SK-N-SH (cell line): ENCODE measurements at regions not wholly inside any gene's neighbourhood (a gene's known extent, or its start where the extent isn't known, plus 50 kb on each side); places are given as distances from the start of the nearest gene placed in this dataset.
"Not testable (repeated sequence)": the region's sequence is repeated elsewhere in the genome, so short reads cannot be mapped to it uniquely, and the experiment has no call there.

Experiments used
- CTCF ChIA-PET: fragments of 300-600, 350-600 bp; formaldehyde crosslinking; extraction: SDS; loops from one replicate; lab custom pipeline; 2021; lab: Yijun Ruan, JAX
- POLR2A ChIA-PET: fragments of 350-600 bp; sonication (Branson Sonifier 250); formaldehyde crosslinking; extraction: SDS; loops from one replicate; lab custom pipeline; 2020; ENCODE audit warnings: antibody characterized with exemption, inconsistent platforms; lab: Yijun Ruan, JAX
- DNase-seq: peaks from one replicate; pipeline ENCODE4 v3.0.0; 2012
- H2AFZ ChIP-seq: fragments of 200-600 bp; sonication (generic); 2 replicates; pipeline ENCODE4 v1.8.1; 2016; ENCODE audit warnings: antibody characterized with exemption, mild to moderate bottlenecking, low read depth
- H3F3A ChIP-seq: fragments of 200-600 bp; sonication (generic); replicated peaks from 2 replicates; pipeline ENCODE3; 2016; ENCODE audit warnings: antibody characterized with exemption, mild to moderate bottlenecking; ENCODE audit not compliant: insufficient read depth
- H3K27ac ChIP-seq, 2 experiments: fragments of 200-500 bp in 1 of 2; fragments of 200-600 bp in 1 of 2; sonication (Bioruptor generic) in 1 of 2; sonication (generic), shearing (Covaris generic) in 1 of 2; 2 replicates each; pipeline versions ENCODE4 v1.5.1 to v1.6.1; 2014 to 2016; ENCODE audit warnings: low read depth in 2 of 2, inconsistent platforms in 1 of 2, low read length in 1 of 2, mild to moderate bottlenecking in 1 of 2, mixed read lengths in 1 of 2
- H3K27me3 ChIP-seq: fragments of 200-600 bp; sonication (generic), shearing (Covaris generic); 2 replicates; pipeline ENCODE4 v1.6.1; 2016; ENCODE audit warnings: mixed run types; ENCODE audit not compliant: insufficient read depth
- H3K36me3 ChIP-seq, 2 experiments: fragments of 200-500 bp in 1 of 2; fragments of 200-600 bp in 1 of 2; sonication (Bioruptor generic) in 1 of 2; sonication (generic) in 1 of 2; replicated peaks in 1 of 2; 2 replicates each; pipeline versions ENCODE3 to v1.5.1; 2014 to 2016; ENCODE audit warnings: low read length in 1 of 2, mild to moderate bottlenecking in 1 of 2; ENCODE audit not compliant: insufficient read depth in 2 of 2, control insufficient read depth in 1 of 2
- H3K4me1 ChIP-seq, 2 experiments: fragments of 200-500 bp in 1 of 2; fragments of 200-600 bp in 1 of 2; sonication (Bioruptor generic) in 1 of 2; sonication (generic), shearing (Covaris generic) in 1 of 2; 2 replicates each; pipeline versions ENCODE4 v1.5.1 to v1.6.1; 2014 to 2016; ENCODE audit warnings: low read depth in 1 of 2, low read length in 1 of 2, mixed run types in 1 of 2; ENCODE audit not compliant: insufficient read depth in 2 of 2, control insufficient read depth in 1 of 2
- H3K4me2 ChIP-seq: fragments of 200-600 bp; sonication (generic), shearing (Covaris generic); 2 replicates; pipeline ENCODE4 v1.6.1; 2017; ENCODE audit warnings: mixed run types
- H3K4me3 ChIP-seq, 2 experiments: fragments of 200-500 bp in 1 of 2; fragments of 200-600 bp in 1 of 2; sonication (Bioruptor generic) in 1 of 2; sonication (generic), shearing (Covaris generic) in 1 of 2; 2 replicates each; pipeline versions ENCODE4 v1.5.1 to v1.8.1; 2014 to 2016; ENCODE audit warnings: low read depth in 2 of 2, inconsistent platforms in 1 of 2, low read length in 1 of 2, mild to moderate bottlenecking in 1 of 2, mixed read lengths in 1 of 2, moderate library complexity in 1 of 2
- H3K79me2 ChIP-seq: fragments of 200-600 bp; sonication (generic); 2 replicates; pipeline ENCODE4 v1.8.1; 2017; ENCODE audit warnings: mild to moderate bottlenecking; ENCODE audit not compliant: insufficient read depth
- H3K9ac ChIP-seq: fragments of 200-600 bp; sonication (generic); 2 replicates; pipeline ENCODE4 v1.6.1; 2017; ENCODE audit warnings: mixed run types
- H3K9me2 ChIP-seq: fragments of 200-600 bp; sonication (generic); 2 replicates; pipeline ENCODE4 v1.6.1; 2017; ENCODE audit warnings: mixed run types
- H3K9me3 ChIP-seq: fragments of 200-600 bp; sonication (generic); 2 replicates; pipeline ENCODE4 v1.6.1; 2017; ENCODE audit warnings: mixed run types, mild to moderate bottlenecking, moderate library complexity
- H4K20me1 ChIP-seq: fragments of 200-600 bp; sonication (generic); 2 replicates; pipeline ENCODE4 v1.6.1; 2017; ENCODE audit warnings: mild to moderate bottlenecking, mixed run types; ENCODE audit not compliant: insufficient read depth
- CTCF ChIP-seq: fragments of 200-600 bp; sonication (generic); IDR thresholded peaks from 2 replicates; pipeline ENCODE4 v1.6.1; 2017; ENCODE audit warnings: antibody characterized with exemption, mild to moderate bottlenecking, moderate library complexity
- EZH2phosphoT487 ChIP-seq: fragments of 200-600 bp; sonication (generic); IDR thresholded peaks from 2 replicates; pipeline ENCODE4 v1.6.1; 2017; ENCODE audit warnings: low read depth, mixed run types, mild to moderate bottlenecking, antibody characterized with exemption, moderate library complexity, borderline replicate concordance
- GATA2 ChIP-seq: sonication (generic); formaldehyde crosslinking; IDR thresholded peaks from 2 replicates; pipeline ENCODE4 v1.5.0; 2020; ENCODE audit warnings: mild to moderate bottlenecking, missing genetic modification reagents
- RAD21 ChIP-seq: IDR thresholded peaks from 2 replicates; pipeline ENCODE4 v1.6.1; 2012; ENCODE audit warnings: mild to moderate bottlenecking, low read length
- WGBS: methylation state at CpG from one replicate; pipeline ENCODE4 v1.1.6; 2017; ENCODE audit warnings: low lambda C conversion rate; 5-methylcytosine and 5-hydroxymethylcytosine counted together
- small RNA-seq, 7 experiments: library from RNA; depleted of rRNA; stranded (forward); fragments of <200 nt; gene quantifications; one replicate each; pipeline ENCODE3, GENCODE V24; 2012

GRCh38 chr10:45249978-45250693 is 65.3 kb downstream of the OR13A1 start:
- Histone ChIP-seq H3K4me1 (no peaks in the 10 kb centered on the region; a peak in 1 of 4 replicates), H3K4me3 (peak overlapping the region; percentile 33 to 61; a peak in 3 of 4 replicates), H3K4me2 (peak overlapping the region; percentile 69), H3K27ac (no peak overlapping the region), H3K9me3 (no peaks in the 10 kb centered on the region), H4K20me1 (no peaks in the 10 kb centered on the region), H3F3A (no peaks in the 10 kb centered on the region), H3K9me2 (no peaks in the 10 kb centered on the region), H3K36me3 (no peaks in the 10 kb centered on the region), H3K9ac (no peak overlapping the region), H2AFZ (peak overlapping the region; percentile 66; the same call in 1 of the 2 replicates), H3K79me2 (no peaks in the 10 kb centered on the region), H3K27me3 (peaks cover 20% of the 10 kb centered on the region; the same call in 1 of the 2 replicates)
- no peak for TF ChIP-seq GATA2 (CRISPR knock-in tag)
- TF ChIP-seq RAD21: peak; percentile 70
- no peak for TF ChIP-seq EZH2phosphoT487
- peak; percentile 72 for TF ChIP-seq CTCF
- ChIA-PET POLR2A (no interaction called here), CTCF (interaction anchor here (0.7 to 2.4 kb wide), 31 partner anchors 8 to 474 kb away, joined by 3 to 14 read pairs (median 4); partner anchors contain the start of gene ZFAND4)
- 25% methylated on average over 16 of the region's 17 CpGs for WGBS
- DNase-seq: peak; percentile 38

- H3K27ac ChIP-seq, H3K36me3 ChIP-seq, H3F3A ChIP-seq, H3K79me2 ChIP-seq, DNase-seq, POLR2A ChIA-PET, H3K4me1 ChIP-seq, H3K9me2 ChIP-seq, H4K20me1 ChIP-seq, H3K9ac ChIP-seq, H3K9me3 ChIP-seq: not testable (repeated sequence)
- 27% methylated on average over 5 of the region's 6 CpGs for WGBS
- Histone ChIP-seq H3K4me2 (peak overlapping the region; percentile 69), H3K27me3 (peaks cover 17% of the 10 kb centered on the region; the same call in 1 of the 2 replicates), H2AFZ (peak overlapping the region; percentile 66; the same call in 1 of the 2 replicates), H3K4me3 (peak overlapping the region; percentile 33 to 61; a peak in 3 of 4 replicates)
- CTCF ChIA-PET: interaction anchor here (0.7 to 2.4 kb wide), 31 partner anchors 8 to 473 kb away, joined by 3 to 14 read pairs (median 4); partner anchors contain the start of gene ZFAND4
Measured at GRCh38 chr10:45250694-45251075, 64.7 kb downstream of the OR13A1 start.

Small RNA genes lying in the stretch of these regions (small RNA-seq; reads per million reads assigned to genes)
- gene AL512324.1 (0 reads per million in 7 experiments), gene MIR3156-1 (0 reads per million in 7 experiments), gene RNU6-1207P (0 reads per million in 7 experiments)
